HG03039 (cell line): ENCODE measurements at regions not wholly inside any gene's neighbourhood (a gene's known extent, or its start where the extent isn't known, plus 50 kb on each side); places are given as distances from the start of the nearest gene placed in this dataset.

Source experiments
- ATAC-seq: cut with Tn5 transposase; IDR thresholded peaks from one replicate; pipeline ENCODE4 v1.9.1; 2021; ENCODE audit warnings: mild to moderate bottlenecking, moderate library complexity; ENCODE audit not compliant: unreplicated experiment

DNA sequence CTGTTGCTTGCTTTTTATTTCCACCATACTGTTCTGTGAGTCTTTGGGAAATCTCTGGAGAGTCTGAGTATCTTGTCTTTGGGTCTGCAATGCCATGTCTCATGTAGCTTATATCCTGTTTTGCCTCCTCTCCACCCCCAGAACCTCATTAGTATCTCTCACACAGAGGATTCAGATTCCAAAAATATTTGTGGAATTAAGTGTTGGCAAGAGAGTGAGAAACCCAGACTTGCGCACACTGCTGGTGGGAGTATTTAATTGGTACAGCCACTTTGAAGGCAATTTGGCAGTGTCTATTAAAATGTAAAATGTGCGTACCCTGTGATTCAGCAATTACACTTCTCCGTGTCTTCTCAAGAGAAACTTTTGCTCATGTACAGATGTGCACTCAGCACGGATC, 68.6 kb downstream of the ZNF621 start:
- no peak for ATAC-seq

DNA sequence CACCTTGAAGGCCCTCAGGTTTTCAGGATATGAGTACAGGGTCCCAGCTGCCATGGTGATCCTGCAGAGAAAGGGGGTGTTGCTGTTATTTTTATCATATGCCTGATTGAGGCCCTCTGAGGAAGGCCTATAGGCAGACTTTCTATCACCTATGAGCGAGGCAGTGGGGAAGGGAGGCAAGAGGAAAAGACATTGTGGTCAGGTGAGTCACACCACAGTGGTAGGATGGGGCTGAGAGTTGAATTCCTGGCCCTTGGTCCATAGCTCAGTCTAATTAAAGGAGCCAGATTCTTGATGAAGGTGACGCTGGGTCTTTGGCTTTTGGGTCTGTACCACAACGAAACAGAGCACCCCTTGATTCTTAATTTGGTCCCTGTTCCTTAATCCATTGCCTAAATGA, 72.7 kb downstream of the ZNF621 start:
- ATAC-seq: no peak

DNA sequence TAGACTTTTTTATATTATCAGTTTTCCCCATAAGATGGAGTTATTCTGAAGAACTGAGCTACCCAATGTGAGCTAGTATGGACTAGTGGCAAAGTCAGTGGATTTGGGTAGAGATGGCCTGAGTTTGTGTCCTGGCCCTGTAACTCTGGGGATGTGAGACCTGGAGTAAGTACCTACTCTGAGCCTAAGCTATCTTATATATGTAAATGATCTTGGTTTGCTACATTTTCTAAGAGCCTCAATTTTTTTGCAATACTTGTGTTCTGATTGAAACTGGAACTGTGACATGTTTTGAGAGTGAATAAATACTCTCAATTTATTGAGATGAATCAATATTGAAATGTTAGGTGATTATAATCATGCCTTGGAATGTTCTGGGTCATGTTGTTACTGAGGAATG, 73.6 kb downstream of the ZNF621 start:
- ATAC-seq: no peak

DNA sequence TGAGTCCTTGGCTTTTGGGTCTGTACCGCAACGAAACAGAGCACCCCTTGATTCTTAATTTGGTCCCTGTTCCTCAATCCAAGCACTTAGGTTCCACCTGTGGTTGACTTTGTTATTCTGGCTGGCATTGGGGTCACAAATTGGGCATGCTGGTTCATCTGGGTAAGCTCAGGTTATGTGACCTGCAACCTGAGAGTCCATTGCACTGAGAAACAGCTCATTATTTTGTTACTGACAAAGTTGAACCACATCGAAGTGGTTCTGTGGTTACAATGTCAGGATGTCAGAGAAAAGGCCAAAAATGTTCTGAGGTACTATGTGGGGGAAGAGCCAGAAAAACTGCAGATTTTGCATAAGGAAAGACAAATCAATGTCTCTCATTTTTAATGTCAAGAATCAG, 74.2 kb downstream of the ZNF621 start:
- ATAC-seq: no peak

DNA sequence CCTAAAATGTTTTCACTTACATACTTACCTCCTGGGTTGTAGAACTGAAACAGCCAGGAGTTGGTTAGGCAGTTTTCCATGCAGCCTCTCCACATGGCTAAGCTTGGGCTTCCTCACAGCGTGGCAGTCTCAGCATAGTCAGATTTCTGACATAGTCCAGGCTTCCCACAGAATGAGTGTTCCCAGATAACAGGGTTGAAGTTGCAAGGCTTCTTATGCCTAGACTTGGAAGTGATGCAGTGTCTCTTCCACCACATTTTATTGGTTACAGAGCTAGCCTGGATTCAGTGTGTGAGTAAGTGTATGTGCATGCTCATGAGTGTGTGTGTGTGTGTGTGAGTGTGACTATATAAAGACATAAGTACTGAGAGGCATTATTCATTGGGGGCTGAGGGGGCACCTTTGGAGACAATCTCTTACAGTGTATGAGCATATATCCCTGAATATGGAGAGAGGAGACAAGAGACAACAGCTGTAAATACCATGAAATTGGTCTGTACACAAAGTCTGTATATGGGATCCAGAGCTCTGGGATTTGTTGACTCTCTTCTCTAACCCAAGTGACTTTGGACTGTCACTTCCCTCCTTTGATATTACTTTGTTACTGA, 78.1 kb downstream of the ZNF621 start:
- ATAC-seq: no peak

DNA sequence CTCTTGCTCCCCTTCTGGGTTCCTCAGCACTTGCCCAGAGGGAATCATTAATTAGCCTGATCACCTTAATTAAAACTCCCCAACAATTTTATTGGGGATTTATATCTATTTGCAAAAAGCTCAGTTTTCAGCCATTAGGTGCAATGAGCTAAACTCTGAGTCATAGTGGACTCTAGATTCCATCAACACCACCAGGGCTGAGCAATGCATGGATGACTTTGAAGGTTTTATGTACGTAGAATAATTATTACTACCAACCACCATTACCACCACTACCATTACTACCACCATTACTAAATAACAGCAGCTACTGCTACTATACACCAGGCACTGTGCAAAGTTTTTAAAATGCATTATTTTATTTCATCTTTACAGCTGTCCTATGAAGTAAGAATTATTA, 81.2 kb downstream of the ZNF621 start:
- ATAC-seq: no peak

DNA sequence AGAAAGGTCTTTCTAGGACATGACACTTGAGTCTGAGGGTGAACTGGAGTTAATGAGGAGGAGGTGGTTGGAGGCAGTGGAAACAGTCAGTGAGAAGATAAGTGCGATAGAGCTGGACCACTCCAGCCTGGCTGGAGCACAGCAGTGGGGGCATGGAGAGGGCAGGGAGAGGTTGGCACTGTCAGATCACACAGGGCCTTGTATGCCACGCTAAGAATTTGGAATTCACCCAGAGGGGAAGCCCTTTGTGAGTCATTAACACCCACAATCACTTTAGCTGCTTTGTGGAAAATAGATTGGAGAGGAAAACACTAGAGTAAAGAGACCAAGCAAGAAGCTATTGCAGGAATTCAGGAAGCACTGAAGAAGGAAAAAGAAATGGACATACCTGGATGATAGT, 83.3 kb downstream of the ZNF621 start:
- ATAC-seq: no peak

DNA sequence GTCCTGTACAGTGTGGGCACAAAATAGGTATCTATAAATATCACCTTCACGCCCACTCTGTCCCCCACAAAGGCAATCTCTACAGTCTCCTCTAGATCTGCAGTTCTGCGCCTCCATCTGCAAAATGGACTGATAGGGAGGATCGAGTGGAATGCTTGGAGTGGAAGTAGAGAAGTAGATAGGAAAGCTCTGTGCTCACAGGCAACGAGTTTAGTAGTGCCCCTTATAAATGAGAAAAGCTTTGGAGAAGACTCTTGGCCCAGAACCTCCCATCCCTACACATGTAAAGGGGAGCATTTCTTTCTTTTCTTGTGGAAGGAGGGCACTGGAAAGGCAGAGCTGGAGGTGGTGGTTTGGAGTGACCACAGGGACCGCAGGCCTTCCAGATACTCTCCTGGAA, 88.5 kb downstream of the ZNF621 start:
- no peak for ATAC-seq

DNA sequence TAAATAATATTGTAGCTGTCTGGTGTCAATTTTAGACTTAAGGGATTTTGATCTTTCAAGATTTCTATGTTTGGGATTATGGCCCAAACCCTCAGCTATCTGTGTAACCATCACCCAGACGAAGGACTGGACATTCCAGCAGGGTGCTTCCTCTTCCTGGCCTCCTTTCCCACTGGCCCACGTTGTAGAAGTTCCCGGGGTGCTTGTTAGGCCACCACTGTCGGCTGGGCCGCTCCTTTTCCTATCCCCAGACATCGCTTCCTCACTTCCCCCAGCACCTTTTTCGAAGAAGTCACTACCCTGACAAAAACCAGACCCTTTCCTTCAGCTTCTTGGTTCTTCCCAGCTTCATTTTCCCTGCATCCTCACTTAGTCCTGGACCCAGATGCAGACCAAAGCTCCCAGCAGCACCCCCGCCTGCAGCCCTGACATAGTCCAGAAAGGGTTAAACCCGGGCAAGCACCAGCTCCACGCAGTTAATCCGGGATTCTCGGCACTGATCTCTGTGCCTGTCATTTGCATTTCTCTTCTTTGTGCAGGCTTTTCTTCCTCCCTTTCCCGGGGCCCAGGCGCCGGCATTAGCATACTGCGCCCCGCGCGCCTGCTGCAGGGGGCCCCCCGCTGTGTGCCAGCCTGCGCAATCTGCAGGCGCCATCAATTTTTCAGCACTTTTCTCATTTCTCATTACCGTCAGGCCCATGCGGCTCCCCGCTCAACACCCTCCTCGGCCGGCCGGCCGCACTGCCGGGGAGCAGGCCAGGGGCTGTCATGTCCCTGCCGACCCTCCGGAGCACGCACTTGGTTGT, 90.6 kb downstream of the ZNF621 start:
- no peak for ATAC-seq

DNA sequence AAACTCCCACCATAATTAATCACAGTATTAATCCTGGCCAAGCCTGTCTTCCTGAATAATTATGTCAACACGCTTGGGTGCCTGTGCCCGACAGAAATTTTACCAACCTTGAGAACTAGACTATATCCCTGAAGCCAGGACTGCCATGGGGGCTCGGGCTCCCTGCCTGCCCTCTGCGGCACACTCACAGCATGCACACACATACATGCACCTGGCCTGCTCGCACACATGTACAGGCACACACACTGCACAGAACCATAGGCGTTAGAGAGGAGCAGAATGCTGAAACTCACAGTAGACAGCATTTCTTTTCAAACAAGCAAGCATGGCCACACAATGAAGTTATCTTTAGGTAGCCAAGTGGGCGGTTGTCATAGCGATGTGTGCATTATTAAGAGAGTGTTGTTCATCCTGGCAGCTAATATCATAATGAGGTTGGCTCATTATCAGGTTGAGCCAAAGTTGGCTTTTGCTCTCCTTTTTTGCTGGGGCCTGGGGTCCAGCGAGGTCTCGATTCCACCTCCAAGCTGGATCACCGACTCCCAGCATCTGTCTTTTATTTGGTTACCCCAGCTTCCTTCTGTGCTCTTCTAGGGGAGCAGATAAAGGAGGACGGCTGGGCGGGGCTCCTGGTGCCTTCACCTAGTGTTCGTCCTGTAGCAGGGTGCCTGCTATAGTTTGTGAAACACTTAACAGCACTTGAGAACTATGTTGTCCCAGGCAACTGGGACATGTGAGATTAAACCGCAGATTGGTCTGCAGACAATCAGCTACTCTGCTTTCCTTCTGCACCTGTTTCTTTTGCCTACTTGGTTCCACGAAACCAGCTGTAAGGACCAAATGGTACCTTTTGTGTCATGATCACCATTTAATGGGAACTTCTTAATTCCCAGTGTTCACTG, 91.4 kb downstream of the ZNF621 start:
- no peak for ATAC-seq

DNA sequence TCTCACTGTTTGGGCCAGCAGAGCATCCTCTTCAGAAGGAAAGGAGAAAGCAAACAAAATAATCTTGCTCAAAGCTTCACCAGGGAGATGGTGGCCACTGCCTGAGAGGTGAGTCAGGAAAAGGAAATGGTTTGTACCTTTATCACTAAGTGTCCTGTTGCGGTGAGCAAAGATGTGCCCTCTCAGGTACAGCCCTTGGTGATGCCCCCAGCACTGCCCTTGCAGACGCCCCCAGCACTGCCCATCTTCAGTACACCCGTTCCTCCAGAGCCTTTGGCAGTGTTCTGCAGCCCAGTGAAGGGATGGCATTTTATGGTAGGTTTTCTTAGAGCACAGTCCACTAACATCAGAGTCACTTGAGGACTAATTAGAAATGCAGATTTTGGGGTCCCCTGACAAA, 92.3 kb downstream of the ZNF621 start:
- ATAC-seq: no peak

DNA sequence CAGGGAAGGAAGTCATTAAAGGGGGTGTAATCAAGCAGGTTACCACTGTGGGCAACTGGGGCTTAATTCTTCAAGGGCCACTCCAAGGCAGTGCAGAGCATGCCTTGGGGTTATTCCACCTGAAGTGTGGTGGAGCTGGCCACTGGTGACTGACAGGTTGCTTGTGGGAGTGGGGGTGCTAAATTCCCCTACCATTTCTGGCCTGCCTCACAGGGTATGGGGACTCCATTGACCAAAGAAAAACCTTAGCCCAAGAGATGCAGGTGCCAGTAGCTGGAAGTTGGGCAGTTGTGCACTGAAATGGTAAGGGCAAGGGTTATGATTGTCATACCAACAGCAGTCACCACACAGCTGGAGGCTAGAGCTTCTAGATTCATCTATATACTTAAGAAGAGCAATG, 93.4 kb downstream of the ZNF621 start:
- no peak for ATAC-seq

DNA sequence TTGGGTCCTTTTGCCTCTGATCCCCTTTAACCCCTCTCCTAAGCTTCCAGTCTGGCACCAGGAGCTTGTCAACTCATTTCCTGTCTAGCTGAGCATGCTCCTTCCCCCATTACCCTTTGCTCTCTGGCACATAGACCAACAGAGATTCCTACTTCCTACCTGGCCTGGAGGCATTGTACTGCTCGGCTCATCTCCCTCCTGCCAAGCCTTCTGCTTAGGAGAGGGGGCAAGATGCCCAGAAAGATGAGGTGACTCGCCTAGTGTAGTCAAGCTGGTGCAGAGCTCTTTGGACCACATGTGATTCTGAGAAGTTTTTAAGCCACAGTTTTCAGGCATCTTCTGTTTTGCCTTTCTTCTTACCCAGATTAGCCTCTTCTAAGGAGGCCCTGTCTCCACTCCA, 95.4 kb downstream of the ZNF621 start:
- ATAC-seq: no peak

DNA sequence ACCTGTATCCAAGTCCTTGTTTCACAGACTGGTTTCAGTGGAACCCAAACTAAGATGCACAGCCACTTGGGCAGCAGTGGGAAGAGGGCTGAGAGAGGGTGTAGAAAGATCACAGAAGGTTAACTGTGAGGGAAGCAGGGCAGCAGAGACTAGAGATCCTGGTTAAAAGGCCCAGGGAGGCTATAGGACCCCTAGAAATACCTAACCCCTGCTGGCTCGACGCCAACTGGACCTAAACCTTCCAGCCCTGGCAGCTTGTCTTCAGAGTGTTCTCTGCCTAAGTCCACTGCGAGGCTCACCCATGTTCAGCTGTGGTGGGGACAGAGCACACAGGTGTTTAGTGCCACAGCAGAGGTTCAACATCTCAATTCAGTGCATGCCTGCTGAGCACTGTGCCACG, 96.5 kb downstream of the ZNF621 start:
- ATAC-seq: no peak

DNA sequence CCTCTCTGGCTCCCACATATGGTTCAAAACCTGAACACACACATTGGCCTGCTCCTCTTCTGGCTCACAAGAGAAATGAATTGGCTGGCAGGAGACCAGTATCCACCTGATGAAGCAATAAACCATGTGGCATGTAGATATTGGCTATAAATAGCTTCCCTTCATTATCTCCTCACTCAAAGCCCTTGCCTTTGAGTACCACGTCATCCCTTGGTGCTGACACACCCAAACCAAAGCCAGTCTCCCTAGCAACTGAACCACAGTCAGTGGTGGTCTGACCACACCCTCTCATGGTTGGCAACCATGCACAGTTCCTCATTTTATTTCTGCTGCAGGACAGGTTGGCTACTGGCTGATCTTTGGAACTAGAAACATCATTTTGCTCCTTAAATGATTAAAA, 98.8 kb downstream of the ZNF621 start:
- peak; percentile 91 for ATAC-seq

DNA sequence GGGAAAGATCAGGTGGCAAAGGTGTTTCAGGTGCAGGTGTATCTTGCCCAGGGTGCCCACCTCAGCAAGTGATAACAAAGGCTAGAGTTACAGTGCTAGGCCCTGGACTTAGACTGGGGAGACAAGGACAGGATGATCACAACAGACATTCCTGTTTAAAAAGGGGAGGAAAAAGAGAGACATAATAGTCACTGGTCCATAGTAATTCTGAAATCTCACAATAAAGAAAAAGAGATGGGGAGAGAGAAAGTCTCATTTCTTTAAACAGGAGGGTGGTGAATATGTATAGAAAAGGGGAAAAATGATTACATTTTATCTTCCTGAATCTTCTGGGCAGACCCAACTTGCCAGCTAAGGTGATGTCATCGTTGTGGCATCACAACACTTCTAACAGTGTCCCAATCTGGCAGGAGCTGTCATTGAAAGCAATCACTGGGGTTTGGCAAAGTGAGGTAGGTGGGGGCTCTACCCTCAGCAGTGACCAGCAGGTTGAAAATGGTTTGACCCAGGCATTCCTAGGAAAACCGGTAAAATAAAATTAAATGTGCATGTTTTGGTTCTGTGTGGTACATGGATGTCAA, 99.5 kb downstream of the ZNF621 start:
- ATAC-seq: no peak

DNA sequence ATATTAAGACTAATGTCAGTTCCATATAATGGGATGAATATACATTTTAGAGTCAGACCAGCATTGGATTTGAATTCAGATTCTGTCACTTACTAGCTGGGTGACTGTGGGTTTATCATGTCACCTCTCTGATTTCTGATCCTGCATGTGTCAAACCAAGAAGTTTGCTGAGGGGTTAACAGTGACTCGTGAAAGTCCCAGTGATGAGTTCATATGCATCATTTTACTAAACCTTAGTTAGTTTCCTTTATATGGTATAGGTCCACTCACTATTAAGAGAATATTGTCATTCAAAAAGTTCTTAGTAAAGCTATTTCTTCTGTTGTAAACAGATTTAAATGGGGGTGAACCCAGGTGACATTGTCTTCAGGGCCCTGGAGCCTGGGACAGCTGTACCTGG, 102.3 kb downstream of the ZNF621 start:
- ATAC-seq: no peak

DNA sequence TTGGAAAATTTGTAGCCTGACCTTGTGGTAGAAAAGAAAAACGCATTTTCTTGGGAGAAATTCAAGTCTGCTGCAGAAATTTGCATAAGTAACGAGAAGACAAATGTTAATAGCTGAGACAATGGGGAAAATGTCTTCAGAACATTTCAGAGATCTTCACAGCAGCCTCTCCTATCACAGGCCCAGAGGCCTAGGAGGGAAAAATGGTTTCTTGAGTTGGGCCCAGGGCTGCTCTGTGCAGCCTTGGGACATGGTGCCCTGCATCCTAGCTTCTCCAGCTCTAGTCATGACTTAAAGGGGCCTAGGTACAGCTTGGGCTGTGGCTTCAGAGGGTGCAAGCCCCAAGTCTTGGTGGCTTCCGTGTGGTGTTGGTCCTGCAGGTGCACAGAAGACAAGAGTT, 104.2 kb downstream of the ZNF621 start:
- ATAC-seq: no peak

DNA sequence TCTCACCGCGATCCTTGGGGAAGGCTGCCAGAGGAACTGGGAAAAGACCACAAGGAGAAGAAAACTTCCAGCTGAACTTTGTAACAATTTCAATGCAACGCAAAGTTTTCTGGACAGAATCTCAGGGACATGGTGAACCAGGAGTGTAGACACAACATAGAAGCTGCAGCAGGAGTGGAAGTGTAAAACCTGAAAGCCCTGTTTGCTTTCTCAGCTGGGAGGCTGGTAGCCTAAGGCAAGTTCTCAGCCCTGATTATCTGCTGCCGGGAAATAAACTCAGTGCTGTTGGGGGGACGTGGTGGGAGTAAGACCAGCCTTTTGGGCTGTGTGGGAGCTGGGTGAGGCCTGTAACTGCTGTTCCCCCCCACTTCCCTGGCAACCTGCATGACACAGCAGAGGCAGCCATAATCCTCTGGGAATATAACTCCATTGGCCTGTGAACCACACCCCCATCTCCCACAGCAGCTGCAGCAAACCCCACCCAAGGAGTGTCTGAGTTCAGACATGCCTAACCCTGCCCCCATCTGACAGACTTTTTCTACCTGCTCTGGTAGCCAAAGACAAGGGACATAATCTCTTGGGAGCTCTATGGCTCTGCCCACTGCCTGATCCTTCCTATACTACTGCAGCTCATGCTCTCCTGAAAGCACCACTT, 106.7 kb downstream of the ZNF621 start:
- ATAC-seq: no peak

DNA sequence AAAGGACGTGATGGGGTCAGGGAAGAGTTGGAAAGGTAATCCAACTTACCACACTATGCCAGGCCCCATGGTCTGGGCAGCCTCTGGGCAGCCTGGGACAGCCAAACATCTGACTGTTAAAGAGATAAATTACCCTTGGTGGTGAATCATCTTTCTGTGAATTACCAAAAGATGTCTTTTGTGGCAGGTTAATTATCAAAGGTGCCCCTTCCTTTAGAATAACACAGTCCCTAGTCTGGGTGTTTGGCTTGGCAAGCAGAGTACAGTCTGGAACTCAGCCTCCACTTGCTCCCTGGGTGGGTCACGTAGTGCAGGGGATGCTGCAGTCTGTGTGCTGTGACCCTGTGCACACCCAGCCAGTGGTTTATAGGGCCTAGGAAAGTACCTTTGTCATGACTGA, 113.1 kb downstream of the ZNF621 start:
- ATAC-seq: no peak

DNA sequence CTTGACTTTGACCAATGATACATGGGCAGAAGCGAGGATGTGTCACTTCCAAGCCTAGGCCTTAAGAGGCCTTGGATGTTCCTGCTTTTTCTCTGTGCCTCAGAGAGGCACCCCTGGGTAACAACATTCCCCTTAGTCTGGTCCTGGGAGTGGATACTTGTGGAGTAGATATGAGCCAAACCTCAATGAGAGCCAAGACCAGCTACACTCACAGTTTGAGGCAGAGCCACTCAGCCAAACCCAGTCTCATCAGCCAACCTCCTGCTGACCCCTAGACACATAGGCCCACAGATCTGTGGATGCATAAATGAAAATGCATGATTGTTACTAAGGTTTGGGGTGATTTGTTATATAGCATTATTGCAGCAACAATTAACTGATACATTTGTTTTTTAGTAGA, 114.2 kb downstream of the ZNF621 start:
- no peak for ATAC-seq
